IPS-20b (cell line): ENCODE measurements at regions not wholly inside any gene's neighbourhood (a gene's known extent, or its start where the extent isn't known, plus 50 kb on each side); places are given as distances from the start of the nearest gene placed in this dataset.
"Not testable (repeated sequence)": the region's sequence is repeated elsewhere in the genome, so short reads cannot be mapped to it uniquely, and the experiment has no call there.

Experiments
- H3K27ac ChIP-seq: one replicate; pipeline ENCODE4 v1.5.1; 2013; ENCODE audit warnings: low read length
- H3K27me3 ChIP-seq: 2 replicates; pipeline ENCODE4 v1.6.1; 2013; ENCODE audit warnings: mild to moderate bottlenecking, low read length, inconsistent platforms; ENCODE audit not compliant: insufficient read depth
- H3K36me3 ChIP-seq: 2 replicates; pipeline ENCODE4 v1.6.1; 2013; ENCODE audit warnings: low read depth, mild to moderate bottlenecking, inconsistent platforms, low read length, moderate library complexity; ENCODE audit not compliant: insufficient read depth
- H3K4me1 ChIP-seq: 2 replicates; pipeline ENCODE4 v1.6.1; 2013; ENCODE audit warnings: mild to moderate bottlenecking, control low read depth, inconsistent platforms, low read length, moderate library complexity; ENCODE audit not compliant: insufficient read depth
- H3K4me3 ChIP-seq: 2 replicates; pipeline ENCODE4 v1.5.1; 2013; ENCODE audit warnings: mild to moderate bottlenecking, low read length, inconsistent platforms
- H3K9ac ChIP-seq: 2 replicates; pipeline ENCODE4 v1.6.1; 2013; ENCODE audit warnings: low read depth, mild to moderate bottlenecking, inconsistent platforms, low read length, moderate library complexity
- H3K9me3 ChIP-seq: 2 replicates; pipeline ENCODE4 v1.6.1; 2013; ENCODE audit warnings: mild to moderate bottlenecking, low read depth, low read length, inconsistent platforms; ENCODE audit not compliant: insufficient read depth

- H3K27ac ChIP-seq, result no peak overlapping the region
- H3K9ac ChIP-seq, result no peak overlapping the region
- H3K36me3 ChIP-seq, result no peaks in the 10 kb centered on the region
- no peaks in the 10 kb centered on the region for H3K27me3 ChIP-seq
- H3K9me3 ChIP-seq, result no peaks in the 10 kb centered on the region
- no peak overlapping the region for H3K4me3 ChIP-seq
- no peaks in the 10 kb centered on the region for H3K4me1 ChIP-seq
Measured at GRCh38 chr2:212898011-212898410, 253.4 kb downstream of the IKZF2 start.

GRCh38 chr2:212897296-212897695 lies 254.1 kb downstream of the IKZF2 start:
- Histone ChIP-seq H3K4me3 (no peak overlapping the region), H3K9me3 (no peaks in the 10 kb centered on the region), H3K27ac (no peak overlapping the region), H3K4me1 (no peaks in the 10 kb centered on the region), H3K27me3 (no peaks in the 10 kb centered on the region), H3K36me3 (no peaks in the 10 kb centered on the region), H3K9ac (no peak overlapping the region)

- Histone ChIP-seq H3K27me3 (no peaks in the 10 kb centered on the region), H3K9ac (no peak overlapping the region), H3K4me3 (no peak overlapping the region), H3K9me3 (no peaks in the 10 kb centered on the region), H3K27ac (no peak overlapping the region), H3K36me3 (no peaks in the 10 kb centered on the region), H3K4me1 (no peaks in the 10 kb centered on the region)
Measured at GRCh38 chr2:212894026-212894425, 257.4 kb downstream of the IKZF2 start.

GRCh38 chr2:212893216-212893615 lies 258.2 kb downstream of the IKZF2 start:
- H3K36me3 ChIP-seq, result no peaks in the 10 kb centered on the region
- no peaks in the 10 kb centered on the region for H3K9me3 ChIP-seq
- H3K27ac ChIP-seq, result no peak overlapping the region
- no peaks in the 10 kb centered on the region for H3K27me3 ChIP-seq
- no peaks in the 10 kb centered on the region for H3K4me1 ChIP-seq
- no peak overlapping the region for H3K4me3 ChIP-seq
- no peak overlapping the region for H3K9ac ChIP-seq

- Histone ChIP-seq H3K36me3 (no peaks in the 10 kb centered on the region), H3K4me3 (no peak overlapping the region), H3K9me3 (no peaks in the 10 kb centered on the region), H3K9ac (no peak overlapping the region), H3K4me1 (no peaks in the 10 kb centered on the region), H3K27me3 (no peaks in the 10 kb centered on the region), H3K27ac (no peak overlapping the region)
Measured at GRCh38 chr2:212892193-212892592, 259.2 kb downstream of the IKZF2 start.

GRCh38 chr2:212891580-212891979 lies 259.8 kb downstream of the IKZF2 start:
- Histone ChIP-seq H3K9ac (no peak overlapping the region), H3K27ac (no peak overlapping the region), H3K4me3 (no peak overlapping the region), H3K27me3 (no peaks in the 10 kb centered on the region), H3K36me3 (no peaks in the 10 kb centered on the region), H3K9me3 (no peaks in the 10 kb centered on the region), H3K4me1 (no peaks in the 10 kb centered on the region)

- no peaks in the 10 kb centered on the region for H3K27me3 ChIP-seq
- no peaks in the 10 kb centered on the region for H3K9me3 ChIP-seq
- no peak overlapping the region for H3K27ac ChIP-seq
- no peaks in the 10 kb centered on the region for H3K4me1 ChIP-seq
- H3K9ac ChIP-seq, result no peak overlapping the region
- no peak overlapping the region for H3K4me3 ChIP-seq
- no peaks in the 10 kb centered on the region for H3K36me3 ChIP-seq
Measured at GRCh38 chr2:212882626-212883025, 268.8 kb downstream of the IKZF2 start.

- H3K4me1 ChIP-seq, result not testable (repeated sequence)
Measured at GRCh38 chr2:212876556-212876955, 274.9 kb downstream of the IKZF2 start.

GRCh38 chr2:212875950-212876349 lies 275.5 kb downstream of the IKZF2 start:
- not testable (repeated sequence) for H3K27ac ChIP-seq, H3K9ac ChIP-seq, H3K4me1 ChIP-seq, H3K36me3 ChIP-seq, H3K9me3 ChIP-seq, H3K27me3 ChIP-seq, H3K4me3 ChIP-seq

More at GRCh38 chr2:212876556-212876955, 274.9 kb downstream of the IKZF2 start:
- H3K27ac ChIP-seq, H3K9ac ChIP-seq, H3K9me3 ChIP-seq, H3K27me3 ChIP-seq, H3K4me3 ChIP-seq, H3K36me3 ChIP-seq: not testable (repeated sequence)

GRCh38 chr2:212873256-212873655 lies 278.2 kb downstream of the IKZF2 start:
- Histone ChIP-seq H3K4me1 (no peaks in the 10 kb centered on the region), H3K36me3 (no peaks in the 10 kb centered on the region), H3K9me3 (peaks cover 4% of the 10 kb centered on the region), H3K27ac (no peak overlapping the region), H3K27me3 (no peaks in the 10 kb centered on the region), H3K4me3 (no peak overlapping the region), H3K9ac (no peak overlapping the region)

GRCh38 chr2:212871597-212871996 lies 279.8 kb downstream of the IKZF2 start:
- no peak overlapping the region for H3K4me3 ChIP-seq
- H3K9me3 ChIP-seq, result peaks cover 6% of the 10 kb centered on the region
- H3K4me1 ChIP-seq, result no peaks in the 10 kb centered on the region
- H3K36me3 ChIP-seq, result no peaks in the 10 kb centered on the region
- H3K9ac ChIP-seq, result no peak overlapping the region
- H3K27ac ChIP-seq, result no peak overlapping the region
- H3K27me3 ChIP-seq, result no peaks in the 10 kb centered on the region

GRCh38 chr2:212864186-212864585 lies 287.2 kb downstream of the IKZF2 start:
- Histone ChIP-seq H3K27ac (no peak overlapping the region), H3K9me3 (peaks cover 37% of the 10 kb centered on the region; the same call in 1 of the 2 replicates), H3K27me3 (no peaks in the 10 kb centered on the region), H3K4me1 (no peaks in the 10 kb centered on the region), H3K9ac (no peak overlapping the region), H3K4me3 (no peak overlapping the region), H3K36me3 (no peaks in the 10 kb centered on the region)

- H3K9ac ChIP-seq, result no peak overlapping the region
- no peaks in the 10 kb centered on the region for H3K27me3 ChIP-seq
- H3K4me3 ChIP-seq, result no peak overlapping the region
- no peak overlapping the region for H3K27ac ChIP-seq
- peaks cover 42% of the 10 kb centered on the region; the same call in 1 of the 2 replicates for H3K9me3 ChIP-seq
- no peaks in the 10 kb centered on the region for H3K4me1 ChIP-seq
- no peaks in the 10 kb centered on the region for H3K36me3 ChIP-seq
Measured at GRCh38 chr2:212863185-212863588, 288.2 kb downstream of the IKZF2 start.
